GM06990 (cell line): ENCODE measurements at regions not wholly inside any gene's neighbourhood (a gene's known extent, or its start where the extent isn't known, plus 50 kb on each side); places are given as distances from the start of the nearest gene placed in this dataset.

Experiments used
- DNase-seq: peaks from one replicate; pipeline ENCODE4 v3.0.0-alpha.2; 2011; ENCODE audit not compliant: insufficient read length; ENCODE audit errors: extremely low read depth
- H3K27me3 ChIP-seq: replicated peaks from 2 replicates; pipeline ENCODE4 v1.6.0; 2011; ENCODE audit warnings: low read length; ENCODE audit not compliant: control insufficient read depth, insufficient read depth
- H3K36me3 ChIP-seq: 2 replicates; pipeline ENCODE4 v1.5.1; 2011; ENCODE audit warnings: low read length; ENCODE audit not compliant: control insufficient read depth, insufficient read depth
- H3K4me3 ChIP-seq: replicated peaks from 2 replicates; pipeline ENCODE4 v1.5.1; 2011; ENCODE audit warnings: low read depth, mild to moderate bottlenecking, control low read depth, low read length
- TF ChIP-seq, protein P1 (sequence below): IDR thresholded peaks from 2 replicates; pipeline ENCODE4 v1.5.1; 2011; ENCODE audit warnings: low read length, control low read depth, mild to moderate bottlenecking, inconsistent platforms; ENCODE audit not compliant: insufficient read depth, poor library complexity, severe bottlenecking

DNA sequence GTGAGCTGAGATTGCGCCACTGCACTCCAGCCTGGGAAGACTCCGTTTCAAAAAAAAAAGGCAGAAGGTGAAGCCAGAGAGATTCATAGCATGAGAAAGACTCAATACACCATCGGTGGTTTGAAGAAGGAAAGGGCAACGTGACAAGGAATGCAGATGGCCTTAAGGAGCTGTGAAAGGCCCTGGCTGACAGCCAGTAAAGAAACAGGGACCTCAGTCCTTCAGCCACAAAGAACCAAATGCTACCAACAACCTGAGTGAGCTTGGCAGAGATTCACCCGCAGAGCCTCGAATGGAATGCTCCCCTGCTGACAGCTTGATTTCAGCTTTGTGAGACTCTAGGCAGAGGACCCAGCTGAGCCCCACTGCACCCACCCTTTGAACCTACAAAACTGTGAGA lies 154.9 kb upstream of the NDUFV2 start:
- no peak for DNase-seq
- no peak overlapping the region for H3K4me3 ChIP-seq
- H3K27me3 ChIP-seq, result no peaks in the 10 kb centered on the region; the same call in 1 of the 2 replicates
- no peaks in the 10 kb centered on the region for H3K36me3 ChIP-seq
- TF ChIP-seq, protein P1, sequence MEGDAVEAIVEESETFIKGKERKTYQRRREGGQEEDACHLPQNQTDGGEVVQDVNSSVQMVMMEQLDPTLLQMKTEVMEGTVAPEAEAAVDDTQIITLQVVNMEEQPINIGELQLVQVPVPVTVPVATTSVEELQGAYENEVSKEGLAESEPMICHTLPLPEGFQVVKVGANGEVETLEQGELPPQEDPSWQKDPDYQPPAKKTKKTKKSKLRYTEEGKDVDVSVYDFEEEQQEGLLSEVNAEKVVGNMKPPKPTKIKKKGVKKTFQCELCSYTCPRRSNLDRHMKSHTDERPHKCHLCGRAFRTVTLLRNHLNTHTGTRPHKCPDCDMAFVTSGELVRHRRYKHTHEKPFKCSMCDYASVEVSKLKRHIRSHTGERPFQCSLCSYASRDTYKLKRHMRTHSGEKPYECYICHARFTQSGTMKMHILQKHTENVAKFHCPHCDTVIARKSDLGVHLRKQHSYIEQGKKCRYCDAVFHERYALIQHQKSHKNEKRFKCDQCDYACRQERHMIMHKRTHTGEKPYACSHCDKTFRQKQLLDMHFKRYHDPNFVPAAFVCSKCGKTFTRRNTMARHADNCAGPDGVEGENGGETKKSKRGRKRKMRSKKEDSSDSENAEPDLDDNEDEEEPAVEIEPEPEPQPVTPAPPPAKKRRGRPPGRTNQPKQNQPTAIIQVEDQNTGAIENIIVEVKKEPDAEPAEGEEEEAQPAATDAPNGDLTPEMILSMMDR, result no peak

DNA sequence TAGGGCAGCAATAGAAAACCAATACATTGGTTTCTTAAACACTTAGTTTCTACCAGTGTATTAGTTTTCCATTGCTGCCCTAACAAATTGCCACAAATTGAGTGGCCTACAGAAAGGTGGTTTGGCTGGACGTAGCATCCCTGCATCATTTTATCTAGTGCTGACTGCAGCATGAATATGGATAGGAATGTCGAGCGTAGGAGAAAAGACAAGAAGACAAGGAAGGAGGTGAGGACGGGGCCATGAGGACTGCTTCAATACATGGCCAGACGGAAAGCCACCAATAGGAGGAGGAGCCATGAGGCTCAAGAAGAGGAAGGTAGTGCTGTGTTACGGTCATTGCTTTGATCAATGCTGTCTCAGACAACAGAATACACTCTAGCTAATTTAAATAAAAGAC lies 154.5 kb upstream of the NDUFV2 start:
- H3K36me3 ChIP-seq, result no peaks in the 10 kb centered on the region
- DNase-seq, result no peak
- no peaks in the 10 kb centered on the region; the same call in 1 of the 2 replicates for H3K27me3 ChIP-seq
- no peak overlapping the region for H3K4me3 ChIP-seq
- TF ChIP-seq, protein P1, result no peak

DNA sequence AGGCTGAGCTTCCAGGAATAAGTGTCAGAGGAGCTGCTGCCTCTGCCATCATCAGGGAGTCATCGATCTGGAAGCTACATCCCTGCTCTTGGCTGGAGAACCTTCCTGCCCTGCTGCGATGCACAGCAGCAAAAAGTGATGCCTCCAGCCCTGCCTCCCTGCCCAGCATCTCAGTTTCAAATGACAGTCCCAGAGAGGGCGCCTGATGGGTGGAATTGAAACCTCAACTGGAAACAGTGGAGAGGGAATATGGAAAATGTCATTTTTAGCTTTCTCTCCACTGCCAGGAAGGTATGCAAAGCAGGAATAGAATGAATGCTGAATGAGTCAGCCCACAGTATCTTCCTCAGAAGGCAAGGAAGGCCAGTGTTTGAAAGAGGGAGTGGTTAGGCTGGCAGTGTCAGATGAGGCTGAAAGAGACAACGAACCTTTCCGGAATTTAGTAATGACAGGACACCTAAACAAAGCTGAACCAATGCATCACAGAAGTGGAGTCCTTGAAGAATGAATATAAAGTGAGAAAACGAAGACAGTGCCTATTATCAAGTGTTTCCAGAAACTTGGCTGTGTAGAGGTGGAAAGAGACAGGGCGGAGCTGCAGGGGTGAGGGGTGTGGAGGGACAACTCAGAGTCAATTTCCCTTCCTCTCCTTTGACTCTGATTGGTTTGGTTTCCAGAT lies 153.9 kb upstream of the NDUFV2 start:
- H3K4me3 ChIP-seq, result no peak overlapping the region
- no peak for DNase-seq
- TF ChIP-seq, protein P1, result no peak
- no peaks in the 10 kb centered on the region for H3K36me3 ChIP-seq
- H3K27me3 ChIP-seq, result no peaks in the 10 kb centered on the region; the same call in 1 of the 2 replicates

DNA sequence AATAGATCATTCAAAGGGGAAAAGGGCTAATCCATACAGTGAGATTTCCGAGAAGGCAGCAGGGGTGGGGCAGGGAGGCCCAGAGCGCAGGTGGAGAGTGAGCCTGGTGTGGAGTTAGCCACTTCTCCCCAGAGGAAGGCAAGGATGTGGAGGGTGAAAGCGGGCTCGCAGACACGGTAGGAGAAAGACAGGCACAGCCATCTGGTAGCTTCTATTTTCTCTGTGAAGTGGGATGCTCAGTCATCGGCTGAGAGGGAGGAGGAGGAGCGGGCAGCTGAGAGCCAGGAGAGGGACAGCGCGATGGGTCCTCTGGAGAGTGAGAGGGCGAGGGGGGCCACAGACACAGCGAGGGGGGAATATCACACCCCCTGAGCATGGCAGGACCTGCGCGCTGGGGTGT lies 153.3 kb upstream of the NDUFV2 start:
- no peak overlapping the region for H3K4me3 ChIP-seq
- no peak for DNase-seq
- TF ChIP-seq, protein P1, result no peak
- no peaks in the 10 kb centered on the region for H3K36me3 ChIP-seq
- H3K27me3 ChIP-seq, result no peaks in the 10 kb centered on the region; the same call in 1 of the 2 replicates

DNA sequence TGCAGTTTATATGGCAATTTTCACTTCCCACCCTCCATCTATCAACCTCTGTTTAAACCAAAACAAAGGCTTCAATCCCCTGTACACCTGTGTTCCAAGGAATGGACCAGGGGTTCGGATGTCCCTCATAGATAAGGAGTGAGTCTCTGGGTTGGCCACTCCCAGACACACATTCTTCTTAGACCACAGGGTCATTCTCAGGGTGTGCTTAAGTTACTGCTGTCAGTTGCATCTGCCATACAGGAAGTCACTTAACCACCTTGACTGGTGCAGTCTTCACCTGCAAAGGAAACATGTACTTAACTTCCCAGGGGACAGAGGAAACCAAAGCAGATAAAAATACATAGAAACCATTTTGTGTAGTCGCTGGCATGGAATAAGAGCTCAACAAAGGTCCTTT lies 151.0 kb upstream of the NDUFV2 start:
- DNase-seq, result no peak
- H3K4me3 ChIP-seq, result no peak overlapping the region

More for the DNA sequence above, 151.0 kb upstream of the NDUFV2 start:
- Histone ChIP-seq H3K36me3 (no peaks in the 10 kb centered on the region), H3K27me3 (no peaks in the 10 kb centered on the region; the same call in 1 of the 2 replicates)
- TF ChIP-seq, protein P1, result no peak
